ENCODE measurements at regions not wholly inside any gene's neighbourhood (a gene's known extent, or its start where the extent isn't known, plus 50 kb on each side); places are given as distances from the start of the nearest gene placed in this dataset.
"Not testable (repeated sequence)": the region's sequence is repeated elsewhere in the genome, so short reads cannot be mapped to it uniquely, and the experiment has no call there.

- no peaks in the 10 kb centered on the region for H3K36me3 ChIP-seq (ENCODE audit: low read depth)
- 60 to 64% methylated on average over 1 of the region's 1 CpG for WGBS, 2 experiments (ENCODE audit: low coverage in 1 of 2, low lambda C conversion rate in 2 of 2, missing lambda C conversion rate in 2 of 2)
- H3K4me1 ChIP-seq (ENCODE audit: insufficient read depth), result no peaks in the 10 kb centered on the region
- no peak overlapping the region for H3K9ac ChIP-seq
- in situ Hi-C loops (cut with MboI), result no loop called here
- no peaks in the 10 kb centered on the region for H3K9me3 ChIP-seq (ENCODE audit: low read depth)
- no peak overlapping the region for H3K4me2 ChIP-seq (ENCODE audit: unreplicated experiment)
- no peaks in the 10 kb centered on the region for H3K79me2 ChIP-seq (ENCODE audit: insufficient read depth)
- no peak overlapping the region for H3K27ac ChIP-seq
- no peak overlapping the region for H3K4me3 ChIP-seq
- TF ChIP-seq EZH2 (IDR thresholded peaks at IDR 0.05; ENCODE audit: insufficient read depth, poor library complexity, severe bottlenecking) (no peak), EZH2phosphoT487 (IDR thresholded peaks at IDR 0.05; ENCODE audit: insufficient read depth, low read depth) (no peak)
- no peak for DNase-seq
- H4K20me1 ChIP-seq (ENCODE audit: insufficient read depth), result no peaks in the 10 kb centered on the region
- no peaks in the 10 kb centered on the region for H3K27me3 ChIP-seq (replicated peaks; ENCODE audit: insufficient read depth)
- no peaks in the 10 kb centered on the region for H3F3A ChIP-seq (ENCODE audit: insufficient read depth)
- no peak overlapping the region for H2AFZ ChIP-seq
- no peaks in the 10 kb centered on the region for H3K9me2 ChIP-seq (ENCODE audit: insufficient read depth)
Measured at GRCh38 chr10:23780331-23780730, 341.5 kb downstream of the OTUD1 start.

- Histone ChIP-seq H2AFZ (no peak overlapping the region), H3F3A (ENCODE audit: insufficient read depth) (no peaks in the 10 kb centered on the region), H3K27me3 (replicated peaks; ENCODE audit: insufficient read depth) (no peaks in the 10 kb centered on the region), H3K9me3 (ENCODE audit: low read depth) (no peaks in the 10 kb centered on the region), H3K4me1 (ENCODE audit: insufficient read depth) (no peaks in the 10 kb centered on the region), H4K20me1 (ENCODE audit: insufficient read depth) (no peaks in the 10 kb centered on the region), H3K79me2 (ENCODE audit: insufficient read depth) (no peaks in the 10 kb centered on the region), H3K27ac (no peak overlapping the region), H3K4me2 (ENCODE audit: unreplicated experiment) (no peak overlapping the region), H3K9ac (no peak overlapping the region), H3K9me2 (ENCODE audit: insufficient read depth) (no peaks in the 10 kb centered on the region), H3K4me3 (no peak overlapping the region), H3K36me3 (ENCODE audit: low read depth) (no peaks in the 10 kb centered on the region)
- 20 to 31% methylated on average over 1 of the region's 1 CpG for WGBS, 2 experiments (ENCODE audit: low coverage in 1 of 2, low lambda C conversion rate in 2 of 2, missing lambda C conversion rate in 2 of 2)
- in situ Hi-C loops (cut with MboI), result no loop called here
- no peak for DNase-seq
- TF ChIP-seq EZH2phosphoT487 (IDR thresholded peaks at IDR 0.05; ENCODE audit: insufficient read depth, low read depth), result no peak
- no peak for TF ChIP-seq EZH2 (IDR thresholded peaks at IDR 0.05; ENCODE audit: insufficient read depth, poor library complexity, severe bottlenecking)
Measured at GRCh38 chr10:23786594-23786993, 347.7 kb downstream of the OTUD1 start.

GRCh38 chr10:23793577-23793976, 354.7 kb downstream of the OTUD1 start:
- no peaks in the 10 kb centered on the region for H3K4me1 ChIP-seq (ENCODE audit: insufficient read depth)
- no peaks in the 10 kb centered on the region for H3K27me3 ChIP-seq (replicated peaks; ENCODE audit: insufficient read depth)
- H3K9me3 ChIP-seq (ENCODE audit: low read depth), result no peaks in the 10 kb centered on the region
- no peaks in the 10 kb centered on the region for H3K9me2 ChIP-seq (ENCODE audit: insufficient read depth)
- H2AFZ ChIP-seq, result no peak overlapping the region
- in situ Hi-C loops (cut with MboI), result no loop called here
- no peak overlapping the region for H3K9ac ChIP-seq
- WGBS, 2 experiments (ENCODE audit: low coverage in 1 of 2, low lambda C conversion rate in 2 of 2, missing lambda C conversion rate in 2 of 2), result 4 to 7% methylated on average over 4 of the region's 4 CpGs
- TF ChIP-seq EZH2phosphoT487 (IDR thresholded peaks at IDR 0.05; ENCODE audit: insufficient read depth, low read depth), result no peak
- TF ChIP-seq EZH2 (IDR thresholded peaks at IDR 0.05; ENCODE audit: insufficient read depth, poor library complexity, severe bottlenecking), result no peak
- H3K79me2 ChIP-seq (ENCODE audit: insufficient read depth), result no peaks in the 10 kb centered on the region
- H3K36me3 ChIP-seq (ENCODE audit: low read depth), result no peaks in the 10 kb centered on the region
- no peaks in the 10 kb centered on the region for H3F3A ChIP-seq (ENCODE audit: insufficient read depth)
- no peak overlapping the region for H3K27ac ChIP-seq
- no peaks in the 10 kb centered on the region for H4K20me1 ChIP-seq (ENCODE audit: insufficient read depth)
- DNase-seq, result no peak
- H3K4me2 ChIP-seq (ENCODE audit: unreplicated experiment), result no peak overlapping the region
- H3K4me3 ChIP-seq, result no peak overlapping the region

- H3K27me3 ChIP-seq (replicated peaks; ENCODE audit: insufficient read depth); in situ Hi-C loops (cut with MboI); H3K4me3 ChIP-seq; H2AFZ ChIP-seq; H3F3A ChIP-seq (ENCODE audit: insufficient read depth); H3K27ac ChIP-seq; DNase-seq; H3K9ac ChIP-seq; H3K9me2 ChIP-seq (ENCODE audit: insufficient read depth); H3K4me2 ChIP-seq (ENCODE audit: unreplicated experiment); H4K20me1 ChIP-seq (ENCODE audit: insufficient read depth); H3K4me1 ChIP-seq (ENCODE audit: insufficient read depth); H3K36me3 ChIP-seq (ENCODE audit: low read depth); H3K79me2 ChIP-seq (ENCODE audit: insufficient read depth); H3K9me3 ChIP-seq (ENCODE audit: low read depth): not testable (repeated sequence)
- WGBS, 2 experiments (ENCODE audit: low coverage in 1 of 2, low lambda C conversion rate in 2 of 2, missing lambda C conversion rate in 2 of 2), result 37 to 41% methylated on average over 4 of the region's 4 CpGs
Measured at GRCh38 chr10:23797452-23797851, 358.6 kb downstream of the OTUD1 start.

- Histone ChIP-seq H3K9me2 (ENCODE audit: insufficient read depth) (0 out of 2 replicates have a peak, but pooled peaks cover 2% of the 10 kb centered on the region), H3K9me3 (ENCODE audit: low read depth) (no peaks in the 10 kb centered on the region), H2AFZ (no peak overlapping the region), H3K79me2 (ENCODE audit: insufficient read depth) (no peaks in the 10 kb centered on the region), H3K4me1 (ENCODE audit: insufficient read depth) (no peaks in the 10 kb centered on the region), H3F3A (ENCODE audit: insufficient read depth) (no peaks in the 10 kb centered on the region), H3K9ac (no peak overlapping the region), H3K27me3 (replicated peaks; ENCODE audit: insufficient read depth) (no peaks in the 10 kb centered on the region), H3K4me3 (no peak overlapping the region), H3K4me2 (ENCODE audit: unreplicated experiment) (no peak overlapping the region), H3K27ac (no peak overlapping the region), H4K20me1 (ENCODE audit: insufficient read depth) (no peaks in the 10 kb centered on the region), H3K36me3 (ENCODE audit: low read depth) (no peaks in the 10 kb centered on the region)
- no peak for DNase-seq
- in situ Hi-C loops (cut with MboI), result no loop called here
- TF ChIP-seq EZH2phosphoT487 (IDR thresholded peaks at IDR 0.05; ENCODE audit: insufficient read depth, low read depth), result no peak
- no peak for TF ChIP-seq EZH2 (IDR thresholded peaks at IDR 0.05; ENCODE audit: insufficient read depth, poor library complexity, severe bottlenecking)
- WGBS, 2 experiments (ENCODE audit: low coverage in 1 of 2, low lambda C conversion rate in 2 of 2, missing lambda C conversion rate in 2 of 2), result 12 to 13% methylated on average over 2 of the region's 2 CpGs
Measured at GRCh38 chr10:23804125-23804524, 365.2 kb downstream of the OTUD1 start.

Data from GM23248 (cell line).